Thyroid gland (tissue), 4 donors: ENCODE measurements at regions not wholly inside any gene's neighbourhood (a gene's known extent, or its start where the extent isn't known, plus 50 kb on each side); places are given as distances from the start of the nearest gene placed in this dataset.
A peak's percentile ranks its signal among the peaks of the same experiment; 100 is the strongest.
"Not testable (repeated sequence)": the region's sequence is repeated elsewhere in the genome, so short reads cannot be mapped to it uniquely, and the experiment has no call there.

Source experiments
- DNase-seq, 2 donors: peaks; one replicate each; pipeline ENCODE4 v3.0.0-alpha.2; 2019
- H3K27ac ChIP-seq, 3 donors: fragments of 200-600 bp; sonication (generic); 1 replicate in 2 of 3; 2 replicates in 1 of 3; pipeline ENCODE4 v1.5.1; 2016 to 2019; ENCODE audit warnings: mild to moderate bottlenecking in 1 of 3, moderate library complexity in 1 of 3
- H3K27me3 ChIP-seq: fragments of 200-600 bp; sonication (generic); one replicate; pipeline ENCODE4 v1.5.1; 2019
- H3K36me3 ChIP-seq, 2 donors: fragments of 200-600 bp; sonication (generic); one replicate each; pipeline ENCODE4 v1.5.1; 2016 to 2019
- H3K4me1 ChIP-seq, 2 donors: fragments of 200-600 bp; sonication (generic); one replicate each; pipeline ENCODE4 v1.5.1; 2017 to 2019
- H3K4me3 ChIP-seq, 3 donors: fragments of 200-600 bp; sonication (generic); replicated peaks in 1 of 3; 1 replicate in 2 of 3; 2 replicates in 1 of 3; pipeline ENCODE4 v1.5.1; 2016; ENCODE audit warnings: mild to moderate bottlenecking in 1 of 3
- H3K9me3 ChIP-seq: fragments of 200-600 bp; sonication (generic); one replicate; pipeline ENCODE4 v1.5.1; 2017
- CTCF ChIP-seq, 6 experiments: fragments of 200-600 bp in 3 of 6; fragments of 450-650 bp in 3 of 6; sonication (generic) in 3 of 6; IDR thresholded peaks; one replicate each; pipeline ENCODE4 v1.5.1; 2016 to 2019; ENCODE audit warnings: antibody characterized with exemption in 6 of 6, mild to moderate bottlenecking in 2 of 6, inconsistent platforms in 1 of 6, moderate library complexity in 1 of 6
- POLR2A ChIP-seq, 2 donors: fragments of 450-650 bp; IDR thresholded peaks; one replicate each; pipeline ENCODE4 v1.6.1; 2017; ENCODE audit warnings: antibody characterized with exemption in 2 of 2, mild to moderate bottlenecking in 2 of 2, moderate library complexity in 1 of 2
- WGBS, 2 donors: methylation state at CpG; one replicate each; pipeline ENCODE4 v1.1.5; 2017; 5-methylcytosine and 5-hydroxymethylcytosine counted together
- intact Hi-C: fragments of 100-400 bp; cut with DNase I; formaldehyde crosslinking; loops from one replicate; pipeline ENCODE4 v1.15.1; 2023

- 96 to 97% methylated on average over 2 of the region's 2 CpGs for WGBS, 2 donors
- intact Hi-C loops, DNase-seq, H3K27me3 ChIP-seq, H3K27ac ChIP-seq, H3K9me3 ChIP-seq, H3K36me3 ChIP-seq, H3K4me3 ChIP-seq: not testable (repeated sequence)
- peaks cover 0 to 13% of the 10 kb centered on the region in 2 donors for H3K4me1 ChIP-seq
Observed at GRCh38 chr2:55124682-55125081, 74.4 kb upstream of the RTN4 start.

- H3K36me3 ChIP-seq, result no peaks in the 10 kb centered on the region
- 84 to 86% methylated on average over 2 of the region's 2 CpGs for WGBS, 2 donors
- H3K27ac ChIP-seq, result no peak overlapping the region
- no peaks in the 10 kb centered on the region for H3K27me3 ChIP-seq
- no peak for DNase-seq
- peaks cover 0 to 13% of the 10 kb centered on the region in 2 donors for H3K4me1 ChIP-seq
- TF ChIP-seq CTCF (IDR thresholded peaks at IDR 0.05), result no peak
- no peak for TF ChIP-seq POLR2A (IDR thresholded peaks at IDR 0.05)
- intact Hi-C loops, result no loop called here
- H3K4me3 ChIP-seq, result no peak overlapping the region
- no peaks in the 10 kb centered on the region for H3K9me3 ChIP-seq
Observed at GRCh38 chr2:55123851-55124269, 73.6 kb upstream of the RTN4 start.

- WGBS, 2 donors, result 51 to 55% methylated on average over 8 of the region's 8 CpGs
- no peaks in the 10 kb centered on the region for H3K9me3 ChIP-seq
- H3K36me3 ChIP-seq, result no peaks in the 10 kb centered on the region
- TF ChIP-seq CTCF (IDR thresholded peaks at IDR 0.05) (no peak), POLR2A (IDR thresholded peaks at IDR 0.05) (no peak)
- DNase-seq, result peak in 1 of 2 donors; percentile 24
- no peak overlapping the region for H3K4me3 ChIP-seq
- no peaks in the 10 kb centered on the region for H3K27me3 ChIP-seq
- intact Hi-C loops, result no loop called here
- no peak overlapping the region for H3K27ac ChIP-seq
- peaks cover 0 to 13% of the 10 kb centered on the region in 2 donors for H3K4me1 ChIP-seq
Observed at GRCh38 chr2:55120634-55121359, 70.5 kb upstream of the RTN4 start.

GRCh38 chr2:55119711-55120487 lies 69.6 kb upstream of the RTN4 start:
- peaks cover 0 to 13% of the 10 kb centered on the region in 2 donors for H3K4me1 ChIP-seq
- 79 to 87% methylated on average over 5 to 10 of the region's 10 CpGs for WGBS, 2 donors
- intact Hi-C loops, result no loop called here
- H3K4me3 ChIP-seq, result no peak overlapping the region
- H3K27ac ChIP-seq, result no peak overlapping the region
- no peaks in the 10 kb centered on the region for H3K36me3 ChIP-seq
- no peaks in the 10 kb centered on the region for H3K9me3 ChIP-seq
- TF ChIP-seq POLR2A (IDR thresholded peaks at IDR 0.05) (no peak), CTCF (IDR thresholded peaks at IDR 0.05) (no peak)
- DNase-seq, result no peak
- no peaks in the 10 kb centered on the region for H3K27me3 ChIP-seq

GRCh38 chr2:55118643-55119083 lies 68.4 kb upstream of the RTN4 start:
- H3K9me3 ChIP-seq, result no peaks in the 10 kb centered on the region
- H3K27me3 ChIP-seq, result no peaks in the 10 kb centered on the region
- H3K36me3 ChIP-seq, result no peaks in the 10 kb centered on the region
- no peak overlapping the region for H3K27ac ChIP-seq
- H3K4me1 ChIP-seq, result peaks cover 0 to 13% of the 10 kb centered on the region in 2 donors
- TF ChIP-seq CTCF (IDR thresholded peaks at IDR 0.05) (no peak), POLR2A (IDR thresholded peaks at IDR 0.05) (no peak)
- WGBS, 2 donors, result 54 to 78% methylated on average over 3 of the region's 3 CpGs
- no peak overlapping the region for H3K4me3 ChIP-seq
- no peak for DNase-seq
- intact Hi-C loops, result no loop called here
